Liver (tissue), 8 donors: ENCODE measurements at regions not wholly inside any gene's neighbourhood (a gene's known extent, or its start where the extent isn't known, plus 50 kb on each side); places are given as distances from the start of the nearest gene placed in this dataset.
A peak's percentile ranks its signal among the peaks of the same experiment; 100 is the strongest.
"Not testable (repeated sequence)": the region's sequence is repeated elsewhere in the genome, so short reads cannot be mapped to it uniquely, and the experiment has no call there.

ENCODE experiments used
- DNase-seq: peaks from one replicate; pipeline ENCODE4 v3.0.0-alpha.2; 2017; ENCODE audit warnings: low spot score
- H3K27ac ChIP-seq, 2 donors: one replicate each; pipeline ENCODE4 v1.7.0; 2013; ENCODE audit warnings: inconsistent platforms in 2 of 2, low read length in 2 of 2, control low read depth in 1 of 2, low read depth in 1 of 2, mild to moderate bottlenecking in 1 of 2
- H3K27me3 ChIP-seq, 4 donors: one replicate each; pipeline versions ENCODE4 v1.6.1 to v1.7.0; 2013; ENCODE audit warnings: low read length in 3 of 4, inconsistent platforms in 1 of 4, mild to moderate bottlenecking in 1 of 4, moderate library complexity in 1 of 4; ENCODE audit not compliant: control insufficient read depth in 4 of 4, insufficient read depth in 4 of 4
- H3K36me3 ChIP-seq, 4 donors: one replicate each; pipeline versions ENCODE4 v1.6.1 to v1.7.0; 2013; ENCODE audit warnings: low read length in 3 of 4, mild to moderate bottlenecking in 3 of 4, low read depth in 1 of 4, moderate library complexity in 1 of 4; ENCODE audit not compliant: control insufficient read depth in 4 of 4, insufficient read depth in 3 of 4
- H3K4me1 ChIP-seq, 4 donors: one replicate each; pipeline versions ENCODE4 v1.6.1 to v1.7.0; 2013; ENCODE audit warnings: low read length in 3 of 4, mild to moderate bottlenecking in 3 of 4, moderate library complexity in 1 of 4; ENCODE audit not compliant: control insufficient read depth in 4 of 4, insufficient read depth in 4 of 4
- H3K4me3 ChIP-seq, 3 donors: one replicate each; pipeline versions ENCODE4 v1.6.1 to v1.7.0; 2013; ENCODE audit warnings: low read length in 3 of 3, control low read depth in 1 of 3, low read depth in 1 of 3, mild to moderate bottlenecking in 1 of 3
- H3K9ac ChIP-seq, 2 donors: one replicate each; pipeline ENCODE4 v1.7.0; 2013; ENCODE audit warnings: low read length in 2 of 2, mild to moderate bottlenecking in 2 of 2, moderate library complexity in 2 of 2, control low read depth in 1 of 2, low read depth in 1 of 2
- H3K9me3 ChIP-seq, 4 donors: one replicate each; pipeline versions ENCODE4 v1.6.1 to v1.7.0; 2013; ENCODE audit warnings: low read length in 3 of 4; ENCODE audit not compliant: control insufficient read depth in 4 of 4
- ATF3 ChIP-seq: IDR thresholded peaks from 2 replicates; pipeline ENCODE4 v1.6.1; 2016; ENCODE audit warnings: antibody characterized with exemption
- CTCF ChIP-seq: fragments of 150-350 bp; IDR thresholded peaks from 2 replicates; pipeline ENCODE4 v1.5.1; 2017; ENCODE audit warnings: improper control_type of control experiment, low read depth, low read length; ENCODE audit not compliant: missing input control
- EGR1 ChIP-seq, 2 donors: IDR thresholded peaks; 2 replicates each; pipeline ENCODE4 v1.6.1; 2016 to 2018; ENCODE audit warnings: antibody characterized with exemption in 2 of 2, low read depth in 2 of 2
- FOXA1 ChIP-seq: IDR thresholded peaks from 2 replicates; pipeline ENCODE4 v1.6.1; 2016; ENCODE audit warnings: antibody characterized with exemption
- FOXA2 ChIP-seq: IDR thresholded peaks from 2 replicates; pipeline ENCODE4 v1.6.1; 2016; ENCODE audit warnings: antibody characterized with exemption
- GABPA ChIP-seq, 2 donors: IDR thresholded peaks in 1 of 2; conservative IDR thresholded peaks in 1 of 2; 2 replicates each; pipeline ENCODE4 v1.6.1; 2016; ENCODE audit warnings: antibody characterized with exemption in 2 of 2, mild to moderate bottlenecking in 1 of 2, moderate library complexity in 1 of 2
- HNF4A ChIP-seq, 2 donors: conservative IDR thresholded peaks; 2 replicates each; pipeline ENCODE4 v1.6.1; 2016; ENCODE audit warnings: antibody characterized with exemption in 2 of 2, mild to moderate bottlenecking in 2 of 2
- HNF4G ChIP-seq: IDR thresholded peaks from 2 replicates; pipeline ENCODE4 v1.6.1; 2016; ENCODE audit warnings: antibody characterized with exemption
- JUND ChIP-seq, 2 donors: IDR thresholded peaks; 2 replicates each; pipeline ENCODE4 v1.6.1; 2016; ENCODE audit warnings: antibody characterized with exemption in 2 of 2
- MAX ChIP-seq: IDR thresholded peaks from 2 replicates; pipeline ENCODE4 v1.6.1; 2016; ENCODE audit warnings: antibody characterized with exemption
- NR2F2 ChIP-seq: IDR thresholded peaks from 2 replicates; pipeline ENCODE4 v1.6.1; 2016; ENCODE audit warnings: antibody characterized with exemption
- RAD21 ChIP-seq, 2 donors: IDR thresholded peaks; 2 replicates each; pipeline ENCODE4 v1.6.1; 2016; ENCODE audit warnings: antibody characterized with exemption in 2 of 2, mild to moderate bottlenecking in 2 of 2
- REST ChIP-seq: IDR thresholded peaks from 2 replicates; pipeline ENCODE4 v1.6.1; 2016; ENCODE audit warnings: antibody characterized with exemption, mild to moderate bottlenecking
- RXRA ChIP-seq, 2 donors: IDR thresholded peaks; 2 replicates each; pipeline ENCODE4 v1.6.1; 2017 to 2018; ENCODE audit warnings: antibody characterized with exemption in 2 of 2, mild to moderate bottlenecking in 1 of 2
- SP1 ChIP-seq: IDR thresholded peaks from 2 replicates; pipeline ENCODE4 v1.6.1; 2018; ENCODE audit warnings: antibody characterized with exemption, mild to moderate bottlenecking
- TAF1 ChIP-seq: conservative IDR thresholded peaks from 2 replicates; pipeline ENCODE4 v1.6.1; 2016; ENCODE audit warnings: antibody characterized with exemption, mild to moderate bottlenecking
- YY1 ChIP-seq: IDR thresholded peaks from 2 replicates; pipeline ENCODE4 v1.6.1; 2016; ENCODE audit warnings: antibody characterized with exemption, mild to moderate bottlenecking
- ZBTB33 ChIP-seq: IDR thresholded peaks from 2 replicates; pipeline ENCODE4 v1.6.1; 2016; ENCODE audit warnings: antibody characterized with exemption
- WGBS: extraction: QIAGEN DNeasy Blood & Tissue Kit; methylation state at CpG from one replicate; pipeline ENCODE4 v1.1.7; 2013; 5-methylcytosine and 5-hydroxymethylcytosine counted together
- donor health status: healthy.
- donor health status: healthy.
- donor health status: healthy.
- donor health status: healthy.
- donor health status: healthy.

GRCh38 chr13:44312834-44313551 lies 60.6 kb upstream of the SERP2 start:
- Histone ChIP-seq H3K27ac (no peak overlapping the region), H3K9me3 (no peaks in the 10 kb centered on the region), H3K4me3 (no peak overlapping the region), H3K27me3 (no peaks in the 10 kb centered on the region), H3K36me3 (no peaks in the 10 kb centered on the region), H3K9ac (no peak overlapping the region), H3K4me1 (peaks cover 0 to 3% (median 0%) of the 10 kb centered on the region in 4 donors)
- TF ChIP-seq EGR1 (IDR thresholded peaks at IDR 0.05; ENCODE audit: low read depth in 2 of 2): no peak
- peak; percentile 47 for TF ChIP-seq YY1
- TF ChIP-seq HNF4A (conservative IDR thresholded peaks at IDR 0.05): peak in 1 of 2 donors; percentile 26
- TF ChIP-seq RXRA (IDR thresholded peaks at IDR 0.05): peak in 1 of 2 donors; percentile 65
- no peak for TF ChIP-seq GABPA (IDR thresholded peaks at IDR 0.05 in 1 of 2, conservative IDR thresholded peaks at IDR 0.05 in 1 of 2)
- TF ChIP-seq MAX: peak; percentile 52
- TF ChIP-seq JUND (IDR thresholded peaks at IDR 0.05): peak in 1 of 2 donors; percentile 76
- no peak for DNase-seq
- WGBS: 87% methylated on average over 2 of the region's 2 CpGs

GRCh38 chr13:44313674-44314073 lies 60.0 kb upstream of the SERP2 start:
- Histone ChIP-seq H3K9ac (no peak overlapping the region), H3K27ac (no peak overlapping the region), H3K4me1 (peaks cover 0 to 3% (median 0%) of the 10 kb centered on the region in 4 donors), H3K4me3 (no peak overlapping the region), H3K36me3 (no peaks in the 10 kb centered on the region), H3K27me3 (no peaks in the 10 kb centered on the region), H3K9me3 (no peaks in the 10 kb centered on the region)
- no peak for DNase-seq
- 85% methylated on average over 2 of the region's 2 CpGs for WGBS
- TF ChIP-seq EGR1 (IDR thresholded peaks at IDR 0.05; ENCODE audit: low read depth in 2 of 2): no peak
- TF ChIP-seq MAX: no peak
- TF ChIP-seq GABPA (IDR thresholded peaks at IDR 0.05 in 1 of 2, conservative IDR thresholded peaks at IDR 0.05 in 1 of 2): no peak
- TF ChIP-seq TAF1: no peak
- TF ChIP-seq HNF4G: no peak
- TF ChIP-seq FOXA1: no peak
- TF ChIP-seq RXRA (IDR thresholded peaks at IDR 0.05): no peak
- no peak for TF ChIP-seq FOXA2
- TF ChIP-seq YY1: no peak
- no peak for TF ChIP-seq ZBTB33
- no peak for TF ChIP-seq ATF3
- no peak for TF ChIP-seq REST
- no peak for TF ChIP-seq SP1
- no peak for TF ChIP-seq JUND (IDR thresholded peaks at IDR 0.05)
- TF ChIP-seq CTCF: no peak
- no peak for TF ChIP-seq NR2F2
- no peak for TF ChIP-seq RAD21 (IDR thresholded peaks at IDR 0.05)
- TF ChIP-seq HNF4A (conservative IDR thresholded peaks at IDR 0.05): no peak

GRCh38 chr13:44314160-44314559 lies 59.5 kb upstream of the SERP2 start:
- H3K4me3 ChIP-seq: not testable (repeated sequence)

More at GRCh38 chr13:44314160-44314559, 59.5 kb upstream of the SERP2 start:
- not testable (repeated sequence) for H3K36me3 ChIP-seq, H3K9me3 ChIP-seq, H3K9ac ChIP-seq, H3K27me3 ChIP-seq, DNase-seq, H3K4me1 ChIP-seq, H3K27ac ChIP-seq
- WGBS: 94% methylated on average over 4 of the region's 4 CpGs
